Activated CD8-positive, alpha-beta memory T cell treated with anti-CD3 and anti-CD28 coated beads, Interleukin-2, amount 50 U/mL, for 48 hours (primary cell): ENCODE measurements at regions not wholly inside any gene's neighbourhood (a gene's known extent, or its start where the extent isn't known, plus 50 kb on each side); places are given as distances from the start of the nearest gene placed in this dataset.
"Not testable (repeated sequence)": the region's sequence is repeated elsewhere in the genome, so short reads cannot be mapped to it uniquely, and the experiment has no call there.

Experiments
- DNase-seq: peaks from one replicate; pipeline ENCODE4 v3.0.0-alpha.2; 2020

DNA sequence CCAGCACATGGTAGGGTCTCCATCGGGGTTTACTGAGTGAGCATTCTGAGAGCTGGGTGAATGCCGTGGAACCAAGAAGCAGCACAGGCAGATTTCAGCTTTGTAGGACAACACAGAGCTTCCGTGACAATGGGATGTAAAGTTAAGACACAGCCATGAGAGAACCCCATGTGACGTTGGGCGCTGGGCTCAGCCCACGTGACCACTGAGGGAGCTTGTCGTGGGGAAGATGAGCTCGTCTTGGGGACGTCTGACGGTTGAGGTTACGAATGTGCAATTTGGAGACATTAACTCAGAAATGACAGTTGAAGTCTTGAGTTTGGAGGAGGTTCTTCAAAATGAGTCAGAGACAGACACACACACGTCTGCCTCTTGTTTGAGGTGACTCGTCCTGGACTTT, 51.5 kb upstream of the MUC20 start:
- DNase-seq = peak; percentile 83

DNA sequence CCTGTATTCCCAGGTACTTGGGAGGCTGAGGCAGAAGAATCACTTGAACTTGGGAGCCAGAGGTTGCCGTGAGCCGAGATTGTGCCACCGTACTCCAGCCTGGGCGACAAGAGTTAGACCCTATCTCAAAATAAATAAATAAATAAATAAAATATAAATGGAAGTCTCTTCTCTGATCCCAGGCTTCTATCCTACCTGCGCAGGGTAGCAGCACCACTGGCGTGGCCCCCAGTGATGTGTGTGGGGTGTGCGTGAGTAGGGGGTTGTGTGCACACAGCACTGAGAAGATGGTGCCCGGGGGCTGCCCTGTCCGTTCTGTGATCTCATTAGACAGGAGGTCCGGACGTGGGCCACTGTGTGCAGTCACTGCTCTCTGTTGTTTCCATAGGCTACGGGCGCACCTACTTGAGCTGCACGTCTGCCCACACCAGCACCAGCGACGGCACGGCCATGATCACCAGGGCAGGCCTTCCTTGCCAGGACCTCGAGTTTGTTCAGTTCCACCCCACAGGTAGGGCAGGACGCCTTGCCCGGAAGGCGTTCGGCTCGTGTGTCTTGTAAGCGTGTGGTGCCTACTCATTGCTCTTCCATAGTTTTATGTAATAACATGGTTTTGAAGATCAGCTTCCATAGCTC, 52.5 kb upstream of the MUC20 start:
- not testable (repeated sequence) for DNase-seq

DNA sequence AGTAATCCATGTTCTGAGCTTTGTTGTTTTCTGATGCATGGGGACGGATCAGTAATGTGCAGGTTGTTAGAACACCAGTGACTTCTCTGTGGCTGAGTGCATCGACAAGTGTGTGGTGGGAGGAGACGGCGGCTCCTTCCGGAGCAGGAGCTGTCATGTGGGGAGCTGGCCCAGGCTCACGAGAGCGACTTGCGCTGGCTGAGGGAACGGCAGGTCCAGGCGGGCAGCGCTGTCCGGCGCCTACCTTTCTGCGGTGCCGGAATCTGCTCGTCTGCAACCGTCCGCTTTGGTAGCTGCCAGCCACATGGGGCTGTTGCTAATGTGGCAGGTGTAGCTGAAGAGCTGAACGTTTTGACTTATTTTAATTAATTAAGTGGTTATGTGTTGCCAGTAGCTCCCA, 55.5 kb upstream of the MUC20 start:
- not testable (repeated sequence) for DNase-seq

DNA sequence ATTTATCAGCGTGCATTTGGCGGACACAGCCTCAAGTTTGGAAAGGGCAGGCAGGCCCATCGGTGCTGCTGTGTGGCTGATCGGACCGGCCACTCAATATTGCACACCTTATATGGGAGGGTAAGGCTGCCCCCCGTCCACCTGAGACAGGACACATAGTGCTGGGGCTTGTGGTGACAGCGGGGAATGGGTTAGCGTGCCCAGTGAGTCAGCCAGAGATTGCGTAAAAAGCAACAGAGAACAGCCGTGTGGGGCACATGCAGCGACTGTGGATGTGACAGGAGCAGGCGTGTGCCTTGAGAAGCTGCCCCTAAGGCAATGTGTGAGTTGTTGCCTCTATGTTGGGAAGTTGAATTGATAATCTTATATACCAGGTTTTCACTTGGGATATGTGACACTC, 56.6 kb upstream of the MUC20 start:
- not testable (repeated sequence) for DNase-seq

DNA sequence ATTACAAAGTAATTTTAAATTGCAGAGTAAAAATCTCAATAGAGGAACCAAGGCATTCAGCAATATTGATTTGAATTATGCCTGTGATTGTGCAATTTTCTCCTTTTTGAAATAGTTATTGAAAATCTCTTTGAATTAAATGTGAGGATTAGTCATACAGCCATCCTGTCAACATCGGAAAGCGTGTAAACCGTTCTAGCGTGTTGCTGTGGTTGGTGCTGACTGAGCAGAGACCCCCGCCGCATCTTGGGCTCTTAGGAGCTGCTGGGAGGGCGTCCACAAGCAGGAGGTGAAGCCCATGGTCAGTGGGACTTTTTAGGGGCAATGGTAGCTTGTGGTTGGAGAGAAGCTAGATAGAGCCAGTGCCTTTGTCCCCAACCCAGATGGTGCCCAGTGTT, 61.6 kb upstream of the MUC20 start:
- not testable (repeated sequence) for DNase-seq

DNA sequence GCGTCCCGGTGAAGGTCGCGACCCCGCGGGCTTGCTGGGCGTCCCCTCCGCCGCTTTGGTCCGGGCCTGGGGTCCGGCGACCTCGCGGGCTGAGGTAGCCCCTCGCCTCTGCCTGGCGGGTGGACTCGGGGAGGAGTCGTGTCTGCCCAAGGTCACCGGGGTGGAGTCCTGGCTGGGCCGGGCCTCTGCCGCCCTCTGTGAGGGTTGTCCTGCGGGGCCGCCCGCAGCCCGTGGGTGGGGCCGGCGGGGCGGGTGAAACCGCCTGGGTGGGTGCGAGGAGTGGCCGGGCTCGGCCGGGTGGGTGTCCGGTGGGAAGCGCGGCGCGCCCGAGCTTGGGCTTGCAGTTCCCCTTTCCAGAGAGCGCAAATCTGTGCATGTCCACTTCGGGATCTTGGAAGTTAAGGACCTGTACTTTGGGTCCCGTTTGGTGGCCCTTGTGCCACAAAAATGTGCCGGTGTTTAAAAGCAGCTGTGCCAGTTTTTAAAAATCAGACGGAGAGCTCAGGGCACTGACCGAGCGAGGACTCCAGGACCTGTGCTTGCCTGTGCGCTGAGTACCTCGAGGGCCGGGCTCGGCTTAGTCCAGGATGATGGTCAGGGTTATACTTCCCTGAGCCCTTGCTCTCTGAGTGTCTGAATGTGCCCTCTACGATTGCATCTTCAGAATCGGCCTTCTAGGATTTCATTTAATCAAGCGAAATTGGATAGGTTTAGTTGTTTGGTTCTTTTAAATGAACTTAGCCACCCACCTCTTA, 62.2 kb upstream of the MUC20 start:
- not testable (repeated sequence) for DNase-seq

DNA sequence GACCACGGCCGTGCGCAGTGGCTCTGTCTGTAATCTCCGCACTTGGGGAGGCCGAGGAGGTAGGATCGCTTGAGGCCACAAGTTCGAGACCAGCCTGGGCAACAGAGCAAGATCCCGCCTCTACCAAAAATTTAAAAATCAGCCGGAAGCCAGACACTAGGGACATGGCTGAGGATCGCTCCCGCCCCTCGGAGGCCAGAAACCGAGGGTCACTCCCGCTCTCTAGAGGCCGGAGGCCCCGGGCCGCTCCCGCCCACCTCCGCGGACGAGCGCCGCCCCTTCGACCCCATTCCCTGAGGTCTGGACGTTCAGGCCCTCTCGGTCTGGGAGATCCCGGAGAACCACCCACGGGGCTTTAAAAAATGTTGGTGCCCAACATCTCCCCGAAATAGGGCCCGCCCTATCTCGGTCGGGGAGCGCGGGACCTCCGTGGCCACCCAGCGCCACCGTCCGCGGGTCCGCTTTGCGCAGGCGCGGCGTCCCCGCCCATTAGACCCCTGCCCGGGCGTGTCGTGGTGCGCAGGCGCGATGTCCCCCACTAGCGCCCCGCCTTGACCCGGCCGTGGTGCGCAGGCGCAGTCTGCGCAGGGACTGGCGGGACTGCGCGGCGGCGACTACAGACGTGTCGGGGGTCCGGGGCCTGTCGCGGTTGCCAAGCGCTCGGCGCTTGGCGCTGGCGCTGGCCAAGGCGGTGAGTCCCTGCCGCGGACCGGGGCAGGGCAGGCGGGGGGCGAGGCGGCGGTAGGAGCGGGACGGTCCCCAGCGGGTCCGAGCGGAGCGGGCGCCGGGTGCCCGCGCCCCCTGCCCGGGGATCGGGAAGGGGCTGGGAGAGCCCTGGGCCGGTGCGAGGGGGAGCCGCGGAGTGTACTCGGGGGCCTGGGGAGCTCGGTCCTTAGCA, 63.1 kb upstream of the MUC20 start:
- peak; percentile 97 for DNase-seq

DNA sequence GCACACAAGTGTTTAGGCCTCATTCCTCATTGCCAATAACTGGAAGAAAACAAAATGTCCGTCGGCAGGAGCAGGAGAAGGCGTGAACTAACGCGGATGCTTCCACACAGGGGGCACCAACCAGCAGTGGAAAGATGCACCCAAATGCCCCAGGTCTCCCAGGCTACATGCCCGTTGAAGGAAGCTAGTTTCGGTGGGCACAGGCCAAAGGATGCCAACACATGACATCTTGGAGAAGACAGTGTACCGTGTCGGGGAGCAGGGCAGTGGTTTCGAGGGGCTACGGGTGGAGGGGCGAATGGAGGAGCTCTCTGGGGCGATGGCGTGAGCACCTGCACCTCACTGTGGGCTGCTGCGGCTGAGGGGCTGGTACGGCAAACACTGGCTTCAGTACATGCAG, 64.7 kb upstream of the MUC20 start:
- DNase-seq = not testable (repeated sequence)

DNA sequence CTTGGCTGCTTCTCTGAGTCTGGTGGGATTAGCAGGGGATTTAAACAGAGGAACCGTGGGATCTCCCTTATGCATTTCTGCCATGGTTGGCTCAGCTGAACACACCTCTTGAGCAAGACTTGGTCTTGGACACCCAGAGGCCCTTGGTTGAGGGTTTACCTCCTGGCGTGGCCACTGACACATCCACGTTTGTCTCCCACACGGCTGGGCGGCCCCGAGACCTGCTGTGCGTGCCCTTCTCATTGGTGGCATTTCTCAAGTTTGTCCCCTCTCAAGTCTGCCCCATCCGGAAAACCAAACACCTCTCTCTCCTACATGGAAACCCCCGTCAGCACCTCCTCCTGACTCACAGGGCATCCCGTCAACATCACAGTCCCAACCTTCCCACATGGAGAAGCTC, 66.0 kb upstream of the MUC20 start:
- DNase-seq = not testable (repeated sequence)

DNA sequence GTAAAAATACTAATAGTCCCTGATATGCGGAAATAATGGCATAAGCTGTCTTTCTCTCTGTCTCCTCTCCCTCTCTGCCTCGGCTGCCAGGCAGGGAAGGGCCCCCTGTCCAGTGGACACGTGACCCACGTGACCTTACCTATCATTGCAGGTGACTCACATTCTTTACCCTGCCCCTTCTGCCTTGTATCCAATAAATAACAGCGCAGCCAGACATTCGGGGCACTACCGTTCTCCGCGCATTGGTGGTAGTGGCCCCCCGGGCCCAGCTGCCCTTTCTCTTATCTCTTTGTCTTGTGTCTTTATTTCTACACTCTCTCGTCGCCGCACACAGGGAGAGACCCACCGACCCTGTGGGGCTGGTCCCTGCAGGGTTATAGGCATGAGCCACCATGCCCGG, 66.6 kb upstream of the MUC20 start:
- not testable (repeated sequence) for DNase-seq

DNA sequence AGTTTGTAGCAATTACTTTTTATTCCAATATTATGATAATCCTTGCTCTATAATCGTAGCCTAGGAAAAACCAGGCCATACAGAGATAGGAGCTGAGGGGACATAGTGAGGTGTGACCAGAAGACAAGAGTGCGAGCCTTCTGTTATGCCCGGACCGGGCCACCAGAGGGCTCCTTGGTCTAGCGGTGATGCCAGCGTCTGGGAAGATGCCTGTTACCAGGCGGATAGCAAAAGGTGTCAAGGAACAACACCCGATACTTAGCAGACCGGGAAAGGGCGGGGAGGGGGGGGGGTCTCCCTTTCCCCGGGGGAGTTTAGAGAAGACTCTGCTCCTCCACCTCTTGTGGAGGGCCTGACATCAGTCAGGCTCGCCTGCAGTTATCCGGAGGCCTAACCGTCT, 67.1 kb upstream of the MUC20 start:
- DNase-seq = not testable (repeated sequence)

DNA sequence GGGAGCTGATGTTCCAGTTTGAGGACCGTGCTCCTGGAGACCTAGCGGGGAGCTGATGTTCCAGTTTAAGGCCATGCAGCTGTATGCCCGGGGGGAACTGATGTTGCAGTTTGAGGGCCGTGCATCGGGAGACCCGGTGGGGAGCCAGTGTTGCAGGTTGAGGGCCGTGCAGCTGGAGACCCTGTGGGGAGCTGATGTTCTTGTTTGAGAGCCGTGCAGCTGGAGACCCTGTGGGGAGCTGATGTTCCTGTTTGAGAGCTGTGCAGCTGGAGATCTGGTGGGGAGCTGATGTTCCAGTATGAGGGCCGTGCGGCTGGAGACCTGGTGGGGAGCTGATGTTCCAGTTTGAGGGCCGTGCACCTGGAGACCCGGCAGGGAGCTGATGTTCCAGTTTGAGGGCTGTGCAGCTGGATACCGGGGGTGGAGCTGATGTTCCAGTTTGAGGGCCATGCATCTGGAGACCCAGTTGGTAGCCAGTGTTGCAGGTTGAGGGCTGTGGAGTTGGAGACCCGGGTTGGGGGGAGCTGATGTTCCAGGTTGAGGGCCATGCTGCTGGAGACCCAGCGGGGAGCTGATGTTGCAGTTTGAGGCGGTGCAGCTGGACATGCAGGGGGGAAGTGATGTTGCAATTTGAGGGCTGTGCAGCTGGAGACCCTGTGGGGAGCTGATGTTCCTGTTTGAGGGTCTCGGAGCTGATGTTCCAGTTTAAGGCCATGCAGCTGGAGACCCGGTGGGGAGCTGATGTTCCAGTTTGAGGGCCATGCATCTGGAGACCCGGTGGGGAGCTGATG, 64.4 kb upstream of the APOD start:
- DNase-seq = not testable (repeated sequence)

DNA sequence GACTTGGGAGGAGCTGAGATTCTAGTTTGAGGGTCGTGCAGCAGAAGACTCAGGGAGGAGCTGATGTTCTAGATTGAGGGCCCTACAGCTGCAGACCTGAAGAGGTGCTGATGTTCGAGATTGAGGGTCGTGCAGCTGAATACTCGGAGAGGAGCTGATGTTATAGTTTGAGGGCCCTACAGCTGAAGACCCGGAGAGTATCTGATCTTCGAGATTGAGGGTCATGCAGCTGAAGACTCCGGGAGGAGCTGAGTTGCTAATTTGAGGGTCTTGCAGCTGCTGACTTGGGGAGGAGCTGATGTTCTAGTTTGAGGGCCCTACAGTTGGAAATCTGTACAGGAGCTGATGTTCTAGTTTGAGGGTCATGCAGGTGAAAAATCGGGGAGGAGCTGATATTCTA, 62.1 kb upstream of the APOD start:
- not testable (repeated sequence) for DNase-seq

DNA sequence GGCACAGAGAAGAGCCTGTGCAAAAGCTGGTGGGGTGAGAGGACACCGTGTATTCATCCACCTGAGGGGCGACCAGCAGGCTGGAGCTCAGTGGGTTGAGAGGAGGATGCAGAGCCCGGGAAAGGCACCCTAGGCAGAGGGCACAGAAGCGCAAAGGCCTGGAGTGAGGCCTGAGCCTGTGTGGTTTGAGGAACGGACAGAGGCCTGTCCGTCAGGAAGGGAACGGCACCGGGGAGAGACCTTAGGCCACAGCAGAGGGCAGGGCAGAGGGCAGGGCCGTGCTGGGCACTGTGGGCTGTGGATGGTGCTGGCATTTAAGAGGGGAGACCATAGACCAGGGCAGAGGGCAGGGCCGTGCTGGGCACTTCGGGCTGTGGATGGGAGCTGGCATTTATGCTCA, 59.5 kb upstream of the APOD start:
- DNase-seq = not testable (repeated sequence)

DNA sequence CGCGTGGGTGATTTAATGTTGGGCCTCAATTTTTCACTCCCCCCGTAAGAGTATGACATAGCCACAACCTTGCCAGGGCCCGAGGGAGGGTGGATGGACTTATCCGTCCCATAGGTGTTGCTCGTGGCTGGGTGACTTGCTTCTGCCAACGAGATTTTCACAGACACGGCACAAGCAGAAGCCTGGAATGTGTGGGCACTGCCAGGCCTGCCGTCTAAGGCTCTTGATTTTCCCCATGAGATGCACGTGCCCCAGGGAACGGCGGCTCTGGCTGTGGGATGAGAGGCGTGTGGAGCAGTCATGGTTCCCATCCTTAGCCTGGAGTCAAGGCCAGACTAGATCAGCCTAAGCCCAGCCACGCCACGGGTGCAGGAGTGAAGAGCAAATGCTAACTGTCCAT, 58.6 kb upstream of the APOD start:
- DNase-seq = not testable (repeated sequence)

DNA sequence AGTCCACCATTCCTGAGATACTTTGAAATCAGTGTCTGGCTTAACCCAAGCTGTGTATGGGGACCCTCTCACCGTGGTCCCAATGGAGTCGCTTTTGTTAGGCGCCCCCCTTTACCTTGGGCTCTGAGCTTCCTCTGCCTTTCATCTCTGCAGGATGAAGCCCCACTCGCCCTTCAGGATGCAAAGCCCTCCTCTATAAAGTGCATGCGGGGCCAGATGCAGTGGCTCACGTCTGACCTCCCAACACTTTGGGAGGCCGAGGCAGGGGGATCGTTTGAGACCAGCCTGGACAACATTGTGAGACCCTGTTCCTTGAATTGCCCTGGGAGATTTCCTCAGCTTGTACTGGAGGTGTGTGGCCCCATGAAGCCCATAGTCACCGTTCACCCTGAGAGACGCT, 54.7 kb upstream of the APOD start:
- DNase-seq = not testable (repeated sequence)

DNA sequence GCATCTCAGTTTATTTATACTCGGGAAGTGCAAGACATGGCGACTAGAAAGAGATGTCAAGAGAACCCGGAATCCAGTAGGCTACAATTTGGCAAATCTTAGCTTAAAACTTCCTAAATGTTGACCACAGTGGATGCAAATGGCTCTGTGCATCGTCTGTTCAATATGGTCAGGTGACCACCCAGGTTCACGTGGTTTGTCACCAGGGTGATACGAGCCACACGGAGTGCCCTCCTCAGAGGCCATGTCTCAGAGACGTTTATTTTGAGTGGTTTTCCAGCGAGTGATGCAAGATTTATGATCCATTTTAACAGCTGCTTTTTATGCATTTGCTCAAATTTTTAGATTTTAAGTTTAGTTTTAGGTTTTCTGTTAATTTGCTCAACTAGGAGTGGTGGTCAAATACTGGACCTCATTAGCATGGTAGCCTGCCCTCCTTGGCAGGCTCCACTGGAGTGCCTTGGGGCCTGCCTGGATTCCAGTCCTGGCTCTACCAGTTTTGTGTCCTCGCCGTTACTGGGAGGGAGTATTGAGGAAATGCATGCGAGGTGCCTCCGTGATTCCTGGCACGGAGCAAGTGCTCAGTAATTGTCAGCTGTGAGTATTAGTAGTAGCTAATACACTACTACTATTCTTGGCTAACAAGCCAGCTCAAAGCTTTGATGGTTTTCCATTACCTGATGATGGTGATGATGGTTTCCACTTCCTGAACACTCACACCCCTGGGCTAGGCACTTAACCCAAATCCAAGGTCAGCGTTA, 53.9 kb upstream of the APOD start:
- DNase-seq = not testable (repeated sequence)

DNA sequence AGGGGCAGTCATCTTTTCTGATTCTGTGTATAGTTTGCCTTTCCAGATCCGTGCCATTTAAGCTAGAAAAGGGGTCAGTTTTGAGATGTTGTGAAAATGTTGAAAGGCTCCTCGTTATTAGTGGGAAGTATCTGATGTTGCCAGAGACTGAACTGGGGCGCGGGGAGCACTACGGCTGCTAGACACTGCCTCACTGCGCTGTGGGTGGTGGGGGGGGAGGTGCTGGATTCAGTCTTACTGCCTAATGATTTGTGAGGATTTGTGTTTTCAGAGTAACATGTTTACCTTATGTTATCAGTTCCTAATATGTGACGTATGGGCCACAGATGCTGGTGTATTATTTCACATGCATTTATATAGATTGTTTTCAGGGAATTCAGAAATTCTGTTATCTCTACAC, 53.3 kb upstream of the APOD start:
- DNase-seq = not testable (repeated sequence)

DNA sequence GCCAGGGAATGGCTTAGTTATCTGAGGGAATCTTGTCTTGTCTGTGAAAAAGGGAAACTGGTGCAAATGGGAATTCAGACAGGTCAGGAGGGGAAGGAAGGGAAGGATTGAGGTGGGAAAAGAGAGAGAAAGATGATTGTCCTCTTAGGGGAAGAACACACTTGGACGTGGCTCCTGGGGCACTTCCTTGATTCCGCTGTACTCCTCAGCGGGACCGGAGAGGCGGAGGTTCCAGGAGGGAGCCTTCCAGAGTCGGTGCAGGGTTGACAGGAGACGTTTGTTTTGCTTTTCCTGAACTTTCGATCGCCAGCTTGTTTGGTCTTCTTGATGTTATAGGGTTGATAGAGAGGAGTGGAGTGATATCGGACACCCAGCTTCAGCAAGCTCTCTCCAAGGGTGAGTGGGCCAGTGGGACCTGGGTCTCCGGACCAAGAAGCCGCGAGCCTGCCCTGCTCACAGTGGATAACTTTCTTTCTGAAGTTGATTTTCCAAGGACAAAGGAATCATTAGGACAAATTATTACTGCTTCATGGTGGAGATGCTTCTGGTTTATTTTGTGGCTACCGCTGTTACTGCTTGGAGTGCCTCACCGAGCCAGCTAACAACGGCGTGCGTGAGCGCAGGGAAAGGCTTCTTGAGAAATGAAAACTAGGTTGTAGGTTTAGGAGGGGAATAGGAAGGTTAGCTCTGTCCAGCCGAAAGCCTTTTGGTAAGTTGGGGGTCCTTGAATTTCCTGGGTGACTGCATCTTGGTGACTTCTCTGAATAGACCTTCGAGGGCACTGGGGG, 52.4 kb upstream of the APOD start:
- peak; percentile 63 for DNase-seq

DNA sequence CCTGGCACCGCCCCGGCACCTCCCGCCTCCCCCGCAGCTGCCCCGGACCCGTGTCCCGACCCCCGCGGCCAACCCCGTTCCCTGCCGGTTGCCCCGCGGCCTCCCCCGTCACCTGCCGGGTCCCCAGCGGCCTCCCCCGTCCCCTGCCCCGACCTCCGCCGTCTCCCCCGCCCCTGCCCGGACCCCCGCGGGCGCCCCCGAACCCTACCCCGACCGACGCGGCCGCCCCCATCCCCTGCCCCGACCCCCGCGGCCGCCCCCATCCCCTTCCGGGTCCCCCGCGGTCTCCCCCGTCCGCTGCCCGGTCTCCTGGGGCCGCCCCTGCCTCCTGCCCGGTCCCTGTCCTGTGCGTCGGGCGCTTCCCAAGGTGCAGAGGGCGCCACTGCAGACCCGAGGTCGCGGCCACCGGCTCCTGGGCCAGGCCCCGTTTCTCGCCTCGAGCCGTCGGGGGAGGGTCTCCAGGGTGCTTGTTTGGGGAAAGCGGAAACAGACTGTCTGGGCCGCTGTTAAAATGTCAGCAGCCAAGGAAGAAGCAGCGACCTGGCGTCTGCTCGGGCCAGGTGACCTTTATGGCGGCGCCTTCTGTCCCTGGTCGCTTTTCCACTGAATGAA, 51.6 kb upstream of the APOD start:
- peak; percentile 51 for DNase-seq
